ENCODE measurements at regions not wholly inside any gene's neighbourhood (a gene's known extent, or its start where the extent isn't known, plus 50 kb on each side); places are given as distances from the start of the nearest gene placed in this dataset.

DNA sequence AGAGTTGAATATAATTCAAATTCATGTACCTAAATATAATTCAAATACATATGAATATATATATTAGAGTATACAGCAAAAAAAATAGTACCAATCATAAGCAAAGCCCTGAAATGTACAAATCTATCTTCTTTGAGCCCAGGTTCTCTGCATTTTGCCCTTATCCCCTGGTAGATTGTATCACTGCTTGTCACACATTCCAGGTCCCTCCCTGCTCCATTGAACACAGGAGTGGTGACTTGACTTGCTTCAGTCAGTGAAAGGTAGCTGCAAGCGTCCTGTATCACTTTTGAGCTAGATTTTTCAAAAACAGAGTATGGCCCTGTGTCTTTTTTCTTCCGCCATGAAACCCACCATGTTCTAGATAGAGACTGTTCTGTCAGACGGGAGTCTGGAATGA, 369.4 kb downstream of the LIG4 start:
- TF ChIP-seq POLR2A (IDR thresholded peaks at IDR 0.05; ENCODE audit: extremely low read depth, insufficient read length) = no peak
- TF ChIP-seq, protein P1, sequence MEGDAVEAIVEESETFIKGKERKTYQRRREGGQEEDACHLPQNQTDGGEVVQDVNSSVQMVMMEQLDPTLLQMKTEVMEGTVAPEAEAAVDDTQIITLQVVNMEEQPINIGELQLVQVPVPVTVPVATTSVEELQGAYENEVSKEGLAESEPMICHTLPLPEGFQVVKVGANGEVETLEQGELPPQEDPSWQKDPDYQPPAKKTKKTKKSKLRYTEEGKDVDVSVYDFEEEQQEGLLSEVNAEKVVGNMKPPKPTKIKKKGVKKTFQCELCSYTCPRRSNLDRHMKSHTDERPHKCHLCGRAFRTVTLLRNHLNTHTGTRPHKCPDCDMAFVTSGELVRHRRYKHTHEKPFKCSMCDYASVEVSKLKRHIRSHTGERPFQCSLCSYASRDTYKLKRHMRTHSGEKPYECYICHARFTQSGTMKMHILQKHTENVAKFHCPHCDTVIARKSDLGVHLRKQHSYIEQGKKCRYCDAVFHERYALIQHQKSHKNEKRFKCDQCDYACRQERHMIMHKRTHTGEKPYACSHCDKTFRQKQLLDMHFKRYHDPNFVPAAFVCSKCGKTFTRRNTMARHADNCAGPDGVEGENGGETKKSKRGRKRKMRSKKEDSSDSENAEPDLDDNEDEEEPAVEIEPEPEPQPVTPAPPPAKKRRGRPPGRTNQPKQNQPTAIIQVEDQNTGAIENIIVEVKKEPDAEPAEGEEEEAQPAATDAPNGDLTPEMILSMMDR (IDR thresholded peaks at IDR 0.05; ENCODE audit: low read depth, low read length) = no peak
- TF ChIP-seq, protein P2, sequence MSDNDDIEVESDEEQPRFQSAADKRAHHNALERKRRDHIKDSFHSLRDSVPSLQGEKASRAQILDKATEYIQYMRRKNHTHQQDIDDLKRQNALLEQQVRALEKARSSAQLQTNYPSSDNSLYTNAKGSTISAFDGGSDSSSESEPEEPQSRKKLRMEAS (IDR thresholded peaks at IDR 0.05; ENCODE audit: low read depth, low read length) = no peak

Data from NB4 (cell line).